ENCODE measurements at regions not wholly inside any gene's neighbourhood (a gene's known extent, or its start where the extent isn't known, plus 50 kb on each side); places are given as distances from the start of the nearest gene placed in this dataset.

DNA sequence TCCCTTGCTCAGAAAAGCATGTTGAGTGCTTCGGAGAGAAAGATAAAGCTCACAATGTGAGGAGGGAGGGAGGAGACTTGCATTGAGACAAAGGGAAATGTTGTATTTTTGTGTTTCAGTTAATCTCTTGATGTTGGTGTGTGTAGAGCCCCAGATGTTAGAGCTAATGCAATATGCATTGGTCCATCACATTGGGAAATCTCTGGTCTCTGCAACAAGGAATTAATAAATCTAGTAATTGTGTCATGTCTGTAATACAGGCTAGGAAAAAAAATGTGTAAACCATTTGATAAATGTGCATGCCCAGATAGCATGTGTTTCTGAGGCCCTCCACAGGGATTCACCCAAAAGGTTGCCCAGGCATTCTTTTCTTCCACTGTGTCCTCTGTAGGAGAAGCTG is 230.4 kb upstream of the KCNH8 start:
- DNase-seq (ENCODE audit: low read depth) = no peak
- H3K4me3 ChIP-seq (ENCODE audit: low read depth, low read length) = no peak overlapping the region
- TF ChIP-seq, protein P1, sequence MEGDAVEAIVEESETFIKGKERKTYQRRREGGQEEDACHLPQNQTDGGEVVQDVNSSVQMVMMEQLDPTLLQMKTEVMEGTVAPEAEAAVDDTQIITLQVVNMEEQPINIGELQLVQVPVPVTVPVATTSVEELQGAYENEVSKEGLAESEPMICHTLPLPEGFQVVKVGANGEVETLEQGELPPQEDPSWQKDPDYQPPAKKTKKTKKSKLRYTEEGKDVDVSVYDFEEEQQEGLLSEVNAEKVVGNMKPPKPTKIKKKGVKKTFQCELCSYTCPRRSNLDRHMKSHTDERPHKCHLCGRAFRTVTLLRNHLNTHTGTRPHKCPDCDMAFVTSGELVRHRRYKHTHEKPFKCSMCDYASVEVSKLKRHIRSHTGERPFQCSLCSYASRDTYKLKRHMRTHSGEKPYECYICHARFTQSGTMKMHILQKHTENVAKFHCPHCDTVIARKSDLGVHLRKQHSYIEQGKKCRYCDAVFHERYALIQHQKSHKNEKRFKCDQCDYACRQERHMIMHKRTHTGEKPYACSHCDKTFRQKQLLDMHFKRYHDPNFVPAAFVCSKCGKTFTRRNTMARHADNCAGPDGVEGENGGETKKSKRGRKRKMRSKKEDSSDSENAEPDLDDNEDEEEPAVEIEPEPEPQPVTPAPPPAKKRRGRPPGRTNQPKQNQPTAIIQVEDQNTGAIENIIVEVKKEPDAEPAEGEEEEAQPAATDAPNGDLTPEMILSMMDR (IDR thresholded peaks at IDR 0.05; ENCODE audit: low read depth, low read length, missing control alignments) = no peak

DNA sequence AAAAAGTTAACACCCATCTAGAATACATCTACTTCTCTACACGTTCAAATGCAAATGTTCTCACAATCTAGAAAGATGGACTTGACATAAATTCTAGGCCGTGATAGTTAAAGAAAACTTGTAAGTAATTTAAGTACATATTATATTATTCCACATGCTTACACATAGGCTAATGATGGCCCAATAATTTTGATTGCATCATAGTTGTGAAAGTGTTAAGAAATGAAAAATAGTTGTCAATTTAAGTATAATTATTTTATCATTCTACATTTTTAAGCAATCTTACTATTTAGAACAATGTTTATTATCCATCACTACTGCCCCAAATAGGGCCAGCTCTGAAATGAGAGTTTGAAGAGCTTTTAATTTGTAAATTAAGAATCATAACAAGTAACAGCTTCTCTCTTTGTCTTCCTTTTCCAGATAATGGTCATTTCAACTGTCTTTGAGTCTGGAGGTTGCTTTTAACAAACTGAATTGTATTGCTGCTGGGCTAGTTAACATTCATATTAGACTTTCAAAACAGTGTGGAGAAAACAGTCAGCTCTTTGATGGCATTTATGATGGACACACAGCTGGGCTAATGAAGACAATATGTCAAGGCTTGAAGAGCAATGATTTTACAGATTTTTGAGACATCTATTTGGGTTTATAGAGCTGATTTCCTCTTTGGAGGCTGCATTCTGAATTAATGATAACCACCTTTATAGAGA is 246.1 kb upstream of the KCNH8 start:
- H3K4me3 ChIP-seq (ENCODE audit: low read depth, low read length) = no peak overlapping the region
- no peak for DNase-seq (ENCODE audit: low read depth)
- TF ChIP-seq, protein P1 (IDR thresholded peaks at IDR 0.05; ENCODE audit: low read depth, low read length, missing control alignments) = no peak

DNA sequence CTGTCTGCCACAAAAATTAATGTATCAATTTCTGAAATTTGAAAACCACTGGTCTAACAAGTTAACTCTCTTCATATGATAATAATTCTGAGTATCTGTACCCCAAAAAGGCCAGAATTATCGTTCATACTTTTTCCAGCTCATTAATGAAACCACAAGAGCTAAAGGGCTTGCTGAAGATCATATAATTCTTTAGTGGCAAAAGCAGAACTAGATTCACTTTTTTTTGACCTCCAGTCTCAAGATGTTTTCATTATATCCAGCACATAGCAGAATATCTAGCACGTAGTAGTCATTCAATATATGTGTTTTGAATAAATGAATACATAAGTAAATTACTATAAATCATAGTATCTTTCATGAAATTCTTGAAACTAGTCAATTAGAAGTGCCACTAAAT is 246.7 kb upstream of the KCNH8 start:
- TF ChIP-seq, protein P1 (IDR thresholded peaks at IDR 0.05; ENCODE audit: low read depth, low read length, missing control alignments) = no peak
- H3K4me3 ChIP-seq (ENCODE audit: low read depth, low read length) = no peak overlapping the region
- DNase-seq (ENCODE audit: low read depth) = no peak

DNA sequence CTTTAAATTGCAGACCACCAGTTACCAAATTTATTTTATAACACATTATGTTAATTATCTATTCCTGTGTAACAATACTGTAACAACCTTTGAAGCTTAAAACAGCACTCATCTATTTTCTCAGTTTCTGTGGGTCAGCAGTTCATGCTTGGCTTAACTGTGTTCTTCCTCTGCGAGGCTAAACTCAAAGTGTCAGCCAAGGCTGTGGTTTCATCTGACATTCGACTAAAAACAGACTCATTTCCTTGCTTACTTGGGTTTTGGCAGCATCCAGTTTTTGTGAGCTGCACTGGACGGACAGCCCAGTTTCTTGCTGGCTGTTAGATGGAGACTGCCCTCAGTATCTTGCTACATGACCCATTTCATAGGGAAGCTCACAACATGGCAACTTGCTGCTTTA is 247.3 kb upstream of the KCNH8 start:
- TF ChIP-seq, protein P1 (IDR thresholded peaks at IDR 0.05; ENCODE audit: low read depth, low read length, missing control alignments) = no peak
- no peak overlapping the region for H3K4me3 ChIP-seq (ENCODE audit: low read depth, low read length)
- no peak for DNase-seq (ENCODE audit: low read depth)

DNA sequence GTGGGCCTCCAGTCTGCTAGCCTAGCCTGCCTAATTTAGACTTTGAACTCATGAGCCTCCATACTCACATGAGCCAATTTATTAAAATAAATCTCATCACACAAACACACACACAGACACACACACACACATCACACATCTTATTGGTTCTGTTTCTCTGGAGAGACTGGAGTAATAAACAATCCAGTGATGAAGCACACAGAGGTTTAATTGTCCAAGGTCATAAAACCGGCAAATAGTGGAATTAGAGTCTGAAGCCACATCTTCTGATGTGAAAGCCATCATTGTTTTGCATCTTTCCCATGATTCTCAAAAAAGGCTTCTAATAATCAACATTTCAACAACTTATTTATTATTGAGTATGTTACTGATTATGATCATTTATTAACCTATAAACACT is 249.4 kb upstream of the KCNH8 start:
- H3K4me3 ChIP-seq (ENCODE audit: low read depth, low read length) = no peak overlapping the region
- TF ChIP-seq, protein P1 (IDR thresholded peaks at IDR 0.05; ENCODE audit: low read depth, low read length, missing control alignments) = no peak

DNA sequence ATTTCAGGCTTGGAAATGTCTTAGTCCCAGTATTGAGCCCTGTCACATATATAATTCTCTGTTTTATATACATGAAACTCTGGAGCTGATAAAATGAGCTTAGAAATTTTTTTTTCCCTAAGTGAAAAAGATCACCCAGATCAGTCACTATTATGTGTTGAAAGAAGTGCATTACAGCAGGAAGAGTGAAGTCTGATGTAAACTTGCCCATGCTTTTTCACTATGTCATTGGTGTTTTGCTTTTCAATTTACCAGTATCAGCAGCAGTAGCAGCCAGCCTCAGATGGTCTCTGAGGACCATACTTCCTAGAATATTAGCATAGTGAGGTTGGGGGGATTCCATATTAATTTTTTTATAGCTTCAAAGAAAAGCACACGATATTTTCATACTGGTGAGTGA is 255.6 kb upstream of the KCNH8 start:
- DNase-seq (ENCODE audit: low read depth) = no peak
- no peak overlapping the region for H3K4me3 ChIP-seq (ENCODE audit: low read depth, low read length)
- TF ChIP-seq, protein P1 (IDR thresholded peaks at IDR 0.05; ENCODE audit: low read depth, low read length, missing control alignments) = no peak

More for the DNA sequence above, 249.4 kb upstream of the KCNH8 start:
- DNase-seq (ENCODE audit: low read depth) = no peak

DNA sequence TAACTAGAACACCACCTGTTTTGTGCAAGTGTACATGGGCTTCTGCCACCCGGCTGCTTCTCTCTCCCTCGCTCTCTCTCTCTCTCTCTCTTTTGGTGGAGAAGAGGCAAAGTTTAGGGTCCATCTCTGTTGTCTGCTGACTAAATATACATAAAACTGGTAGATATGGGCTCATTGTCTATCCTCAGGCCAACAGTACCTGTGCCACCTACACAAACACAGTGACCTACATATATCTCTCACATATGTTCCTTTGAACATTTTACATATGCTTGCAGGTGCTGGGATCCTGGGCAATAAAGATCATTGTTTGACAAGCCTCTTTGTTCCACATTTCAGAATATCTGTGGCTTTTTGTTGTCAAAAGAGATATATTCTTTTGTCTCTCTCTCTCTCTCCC is 256.3 kb upstream of the KCNH8 start:
- DNase-seq (ENCODE audit: low read depth) = no peak
- TF ChIP-seq, protein P1 (IDR thresholded peaks at IDR 0.05; ENCODE audit: low read depth, low read length, missing control alignments) = no peak
- H3K4me3 ChIP-seq (ENCODE audit: low read depth, low read length) = no peak overlapping the region

All from GM12864 (cell line).